GM12864 (cell line): ENCODE measurements at regions not wholly inside any gene's neighbourhood (a gene's known extent, or its start where the extent isn't known, plus 50 kb on each side); places are given as distances from the start of the nearest gene placed in this dataset.

Experiments
- DNase-seq: peaks from one replicate; pipeline ENCODE4 v3.0.0-alpha.2; 2011; ENCODE audit warnings: low read depth
- H3K4me3 ChIP-seq: 2 replicates; pipeline ENCODE4 v1.5.1; 2011; ENCODE audit warnings: mild to moderate bottlenecking, low read depth, low read length, control low read depth
- CTCF ChIP-seq: IDR thresholded peaks from 2 replicates; pipeline ENCODE4 v1.5.1; 2011; ENCODE audit warnings: low read depth, mild to moderate bottlenecking, moderate library complexity, low read length, control low read depth, inconsistent platforms; ENCODE audit errors: missing control alignments

DNA sequence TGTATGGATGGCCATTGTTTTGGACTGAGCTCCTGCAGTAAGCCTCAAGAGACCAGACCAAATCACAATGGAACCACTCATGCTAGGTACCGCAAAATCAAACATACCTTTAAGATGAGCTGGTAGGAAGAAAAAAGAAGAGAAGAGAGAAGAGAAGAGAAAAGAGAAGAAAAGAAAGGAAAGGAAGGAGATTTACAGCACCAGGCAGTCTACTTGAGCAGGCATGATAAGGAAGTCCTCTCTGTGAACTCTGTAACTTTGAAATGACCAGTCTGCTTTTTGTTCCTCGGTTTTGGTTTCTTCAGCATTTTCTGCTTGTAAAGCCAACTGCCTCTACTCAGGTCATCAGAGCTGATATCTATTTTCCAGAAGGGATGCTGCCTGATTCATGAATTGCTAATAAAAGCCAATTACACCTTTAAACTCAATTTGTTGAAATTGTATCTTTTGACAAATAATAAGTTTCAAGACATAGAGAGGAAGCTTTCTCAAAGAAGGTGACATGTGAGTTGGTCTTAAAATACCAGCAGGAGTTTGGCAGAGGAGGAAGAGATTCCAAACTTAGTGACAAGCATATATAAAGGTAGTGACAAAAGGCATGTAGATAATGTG, 134.3 kb downstream of the UNC5CL start:
- no peak for DNase-seq
- no peak overlapping the region for H3K4me3 ChIP-seq
- TF ChIP-seq CTCF = no peak

DNA sequence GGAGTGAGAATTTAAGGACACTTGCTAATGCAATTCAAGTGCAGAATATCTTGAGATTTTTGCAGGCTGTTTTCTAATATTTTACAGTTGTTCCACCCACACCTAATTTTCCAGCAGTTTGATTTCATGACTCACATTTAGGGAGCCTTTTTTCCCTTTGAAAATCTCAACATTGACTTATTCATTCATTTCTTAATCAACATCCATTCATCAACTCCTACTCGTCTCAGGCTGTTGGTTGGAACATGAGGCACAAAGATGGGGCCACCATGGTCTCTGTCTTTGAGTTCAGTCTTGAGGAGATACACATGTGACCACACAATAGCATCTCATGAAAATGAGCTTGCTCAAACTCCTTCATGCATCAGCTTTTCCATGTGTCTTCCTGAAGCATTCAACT, 135.6 kb downstream of the UNC5CL start:
- DNase-seq = no peak
- no peak overlapping the region for H3K4me3 ChIP-seq
- no peak for TF ChIP-seq CTCF

DNA sequence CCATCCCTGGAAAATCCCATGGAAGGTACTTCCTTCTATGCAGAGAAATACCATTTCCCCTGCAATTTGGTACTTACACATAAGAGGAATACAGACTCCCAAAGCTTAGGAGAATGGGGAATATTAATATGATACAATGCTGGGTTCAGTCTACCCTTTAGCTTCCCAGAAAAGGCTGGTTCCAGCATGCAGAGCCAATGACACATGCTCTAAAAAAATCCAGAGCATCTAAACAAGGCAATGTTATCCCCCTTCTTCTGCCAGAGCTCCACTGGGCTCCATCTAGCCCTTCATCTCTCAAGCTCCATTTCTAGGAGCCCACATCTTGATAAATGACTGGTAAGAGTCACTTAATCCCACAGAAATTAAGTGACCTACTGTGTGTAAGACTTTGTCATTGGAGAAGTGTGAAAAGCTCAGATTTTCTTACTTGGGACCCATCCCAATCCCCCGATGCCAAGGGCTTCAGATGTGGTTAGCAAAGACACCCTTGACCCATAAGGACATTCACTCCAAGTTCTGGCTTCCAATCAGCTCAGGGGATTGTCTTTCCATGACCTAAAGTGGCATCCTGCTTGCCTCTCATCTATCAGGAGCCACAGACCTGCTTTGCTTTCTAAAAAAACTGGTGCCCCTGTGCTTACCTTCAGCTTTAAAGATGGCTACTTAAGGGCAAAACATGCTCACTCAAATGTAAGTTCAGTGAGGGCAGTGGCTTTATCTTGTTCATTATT, 137.5 kb downstream of the UNC5CL start:
- no peak for TF ChIP-seq CTCF
- DNase-seq = no peak
- no peak overlapping the region for H3K4me3 ChIP-seq

DNA sequence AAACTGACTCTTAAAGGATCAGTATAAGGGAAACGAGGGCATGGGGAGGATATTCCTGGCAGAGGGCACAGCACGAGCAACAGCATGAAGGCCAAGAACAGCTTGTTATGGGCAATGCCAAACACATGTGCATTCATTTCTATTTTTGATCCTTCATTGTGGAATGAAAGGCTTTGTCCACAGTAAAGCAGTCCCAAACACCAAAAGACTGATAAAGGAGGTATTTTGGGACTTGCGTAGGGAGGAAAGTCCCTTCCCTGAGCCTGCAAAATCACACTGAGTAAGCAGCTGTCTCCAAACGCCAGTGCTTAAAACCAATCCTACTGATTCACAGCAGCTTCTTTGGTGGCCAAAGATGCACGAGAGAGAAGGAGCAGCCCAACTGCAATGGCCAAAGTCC, 138.2 kb downstream of the UNC5CL start:
- TF ChIP-seq CTCF = no peak
- H3K4me3 ChIP-seq = no peak overlapping the region
- no peak for DNase-seq

DNA sequence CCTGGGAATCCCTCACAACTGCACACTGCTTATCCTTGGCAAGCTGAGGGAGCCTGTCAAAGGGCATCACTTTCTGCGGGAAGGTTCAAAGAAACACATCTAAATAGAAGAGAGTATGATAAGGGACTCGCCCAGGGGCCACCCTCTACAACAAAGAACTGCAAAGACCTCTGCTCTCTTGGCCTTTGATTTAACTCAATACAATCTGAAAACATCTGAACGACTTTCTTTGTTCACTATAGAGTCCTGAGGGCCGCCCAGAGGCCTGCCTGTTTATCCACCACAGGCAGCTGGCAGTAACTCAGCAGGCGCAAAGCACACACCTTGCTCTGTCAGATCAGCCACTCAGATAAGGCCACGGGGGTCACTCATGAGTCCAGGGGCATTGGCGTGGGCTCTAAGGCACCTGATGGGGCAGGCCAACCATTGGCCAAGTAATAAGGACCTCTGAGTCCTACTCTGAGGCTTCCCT, 139.3 kb downstream of the UNC5CL start:
- DNase-seq = no peak
- TF ChIP-seq CTCF = no peak
- no peak overlapping the region for H3K4me3 ChIP-seq

- no peak for DNase-seq
- no peak for TF ChIP-seq CTCF
- no peak overlapping the region for H3K4me3 ChIP-seq
These were observed 140.9 kb downstream of the UNC5CL start for GRCh38 chr6:40898073-40898472.
